Neural cell (in vitro differentiated cells): ENCODE measurements at regions not wholly inside any gene's neighbourhood (a gene's known extent, or its start where the extent isn't known, plus 50 kb on each side); places are given as distances from the start of the nearest gene placed in this dataset.

ENCODE experiments used
- EP300 ChIP-seq: fragments of 450-650 bp; conservative IDR thresholded peaks from 2 replicates; pipeline ENCODE4 v1.6.1; 2014; ENCODE audit warnings: antibody characterized with exemption, mild to moderate bottlenecking, moderate library complexity; ENCODE audit not compliant: poor library complexity, severe bottlenecking
- EZH2 ChIP-seq: fragments of 200-600, 300-800 bp; shearing (Covaris generic), sonication (generic); IDR thresholded peaks from 2 replicates; pipeline ENCODE4 v1.6.1; 2014; ENCODE audit warnings: antibody characterized with exemption, low read length, borderline replicate concordance, mild to moderate bottlenecking; ENCODE audit not compliant: insufficient read depth, poor library complexity, severe bottlenecking
- POLR2AphosphoS5 ChIP-seq: IDR thresholded peaks from 2 replicates; pipeline ENCODE4 v1.6.1; 2012
- RAD21 ChIP-seq: fragments of 450-650 bp; conservative IDR thresholded peaks from 2 replicates; pipeline ENCODE4 v1.6.1; 2014; ENCODE audit warnings: antibody characterized with exemption, mild to moderate bottlenecking, moderate library complexity
- SMC3 ChIP-seq: fragments of 450-650 bp; conservative IDR thresholded peaks from 2 replicates; pipeline ENCODE4 v1.6.1; 2014; ENCODE audit warnings: antibody characterized with exemption, mild to moderate bottlenecking, moderate library complexity; ENCODE audit not compliant: poor library complexity
- TAF1 ChIP-seq: IDR thresholded peaks from 2 replicates; pipeline ENCODE4 v1.6.1; 2012; ENCODE audit warnings: low read depth
- TF ChIP-seq, protein P1 (sequence below): fragments of 450-650 bp; IDR thresholded peaks from 2 replicates; pipeline ENCODE4 v1.5.1; 2014; ENCODE audit warnings: antibody characterized with exemption, mild to moderate bottlenecking, moderate library complexity; ENCODE audit not compliant: poor library complexity, severe bottlenecking
- TF ChIP-seq, protein P2 (sequence below): IDR thresholded peaks from 2 replicates; pipeline ENCODE4 v1.6.1; 2012; ENCODE audit warnings: borderline replicate concordance

DNA sequence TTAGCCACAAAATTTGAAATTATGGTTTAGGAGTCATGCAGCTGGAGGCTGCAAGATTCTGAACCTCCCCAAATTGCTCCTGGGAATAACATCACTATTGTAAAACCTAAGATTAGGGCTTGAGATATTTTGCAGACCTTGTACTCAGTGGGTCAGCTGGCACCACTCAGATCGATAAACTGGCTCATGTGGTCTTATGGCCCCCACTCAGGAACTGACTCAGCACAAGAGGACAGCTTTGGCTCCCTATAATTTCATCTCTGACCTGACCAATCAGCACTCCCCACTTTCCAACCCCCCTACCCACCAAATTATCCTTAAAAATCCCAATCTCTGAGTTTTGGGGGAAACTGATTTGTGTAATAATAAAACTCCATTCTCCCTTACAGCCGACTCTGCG, 161.6 kb downstream of the BRMS1L start:
- TF ChIP-seq, protein P1, sequence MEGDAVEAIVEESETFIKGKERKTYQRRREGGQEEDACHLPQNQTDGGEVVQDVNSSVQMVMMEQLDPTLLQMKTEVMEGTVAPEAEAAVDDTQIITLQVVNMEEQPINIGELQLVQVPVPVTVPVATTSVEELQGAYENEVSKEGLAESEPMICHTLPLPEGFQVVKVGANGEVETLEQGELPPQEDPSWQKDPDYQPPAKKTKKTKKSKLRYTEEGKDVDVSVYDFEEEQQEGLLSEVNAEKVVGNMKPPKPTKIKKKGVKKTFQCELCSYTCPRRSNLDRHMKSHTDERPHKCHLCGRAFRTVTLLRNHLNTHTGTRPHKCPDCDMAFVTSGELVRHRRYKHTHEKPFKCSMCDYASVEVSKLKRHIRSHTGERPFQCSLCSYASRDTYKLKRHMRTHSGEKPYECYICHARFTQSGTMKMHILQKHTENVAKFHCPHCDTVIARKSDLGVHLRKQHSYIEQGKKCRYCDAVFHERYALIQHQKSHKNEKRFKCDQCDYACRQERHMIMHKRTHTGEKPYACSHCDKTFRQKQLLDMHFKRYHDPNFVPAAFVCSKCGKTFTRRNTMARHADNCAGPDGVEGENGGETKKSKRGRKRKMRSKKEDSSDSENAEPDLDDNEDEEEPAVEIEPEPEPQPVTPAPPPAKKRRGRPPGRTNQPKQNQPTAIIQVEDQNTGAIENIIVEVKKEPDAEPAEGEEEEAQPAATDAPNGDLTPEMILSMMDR, result no peak
- TF ChIP-seq POLR2AphosphoS5 (no peak), EP300 (no peak), RAD21 (no peak), TAF1 (no peak), EZH2 (no peak), SMC3 (no peak)
- TF ChIP-seq, protein P2, sequence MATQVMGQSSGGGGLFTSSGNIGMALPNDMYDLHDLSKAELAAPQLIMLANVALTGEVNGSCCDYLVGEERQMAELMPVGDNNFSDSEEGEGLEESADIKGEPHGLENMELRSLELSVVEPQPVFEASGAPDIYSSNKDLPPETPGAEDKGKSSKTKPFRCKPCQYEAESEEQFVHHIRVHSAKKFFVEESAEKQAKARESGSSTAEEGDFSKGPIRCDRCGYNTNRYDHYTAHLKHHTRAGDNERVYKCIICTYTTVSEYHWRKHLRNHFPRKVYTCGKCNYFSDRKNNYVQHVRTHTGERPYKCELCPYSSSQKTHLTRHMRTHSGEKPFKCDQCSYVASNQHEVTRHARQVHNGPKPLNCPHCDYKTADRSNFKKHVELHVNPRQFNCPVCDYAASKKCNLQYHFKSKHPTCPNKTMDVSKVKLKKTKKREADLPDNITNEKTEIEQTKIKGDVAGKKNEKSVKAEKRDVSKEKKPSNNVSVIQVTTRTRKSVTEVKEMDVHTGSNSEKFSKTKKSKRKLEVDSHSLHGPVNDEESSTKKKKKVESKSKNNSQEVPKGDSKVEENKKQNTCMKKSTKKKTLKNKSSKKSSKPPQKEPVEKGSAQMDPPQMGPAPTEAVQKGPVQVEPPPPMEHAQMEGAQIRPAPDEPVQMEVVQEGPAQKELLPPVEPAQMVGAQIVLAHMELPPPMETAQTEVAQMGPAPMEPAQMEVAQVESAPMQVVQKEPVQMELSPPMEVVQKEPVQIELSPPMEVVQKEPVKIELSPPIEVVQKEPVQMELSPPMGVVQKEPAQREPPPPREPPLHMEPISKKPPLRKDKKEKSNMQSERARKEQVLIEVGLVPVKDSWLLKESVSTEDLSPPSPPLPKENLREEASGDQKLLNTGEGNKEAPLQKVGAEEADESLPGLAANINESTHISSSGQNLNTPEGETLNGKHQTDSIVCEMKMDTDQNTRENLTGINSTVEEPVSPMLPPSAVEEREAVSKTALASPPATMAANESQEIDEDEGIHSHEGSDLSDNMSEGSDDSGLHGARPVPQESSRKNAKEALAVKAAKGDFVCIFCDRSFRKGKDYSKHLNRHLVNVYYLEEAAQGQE, result no peak
